ENCODE measurements at regions not wholly inside any gene's neighbourhood (a gene's known extent, or its start where the extent isn't known, plus 50 kb on each side); places are given as distances from the start of the nearest gene placed in this dataset.

GRCh38 chr16:82562183-82562683, 64.5 kb upstream of the CDH13 start (continued):
- no peak for TF ChIP-seq ZBTB37 (CRISPR knock-in tag; IDR thresholded peaks at IDR 0.05)
- no peak for TF ChIP-seq CEBPB (IDR thresholded peaks at IDR 0.05; ENCODE audit: borderline replicate concordance, low read depth, low read length)
- TF ChIP-seq, protein P1, sequence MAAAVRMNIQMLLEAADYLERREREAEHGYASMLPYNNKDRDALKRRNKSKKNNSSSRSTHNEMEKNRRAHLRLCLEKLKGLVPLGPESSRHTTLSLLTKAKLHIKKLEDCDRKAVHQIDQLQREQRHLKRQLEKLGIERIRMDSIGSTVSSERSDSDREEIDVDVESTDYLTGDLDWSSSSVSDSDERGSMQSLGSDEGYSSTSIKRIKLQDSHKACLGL (CRISPR knock-in tag; IDR thresholded peaks at IDR 0.05): no peak
- no peak for TF ChIP-seq ZNF530 (CRISPR knock-in tag; IDR thresholded peaks at IDR 0.05; ENCODE audit: low read depth)
- TF ChIP-seq RAD51 (IDR thresholded peaks at IDR 0.05; ENCODE audit: borderline replicate concordance): no peak
- TF ChIP-seq SIN3A (IDR thresholded peaks at IDR 0.05; ENCODE audit: borderline replicate concordance, low read depth, low read length): no peak
- no peak for TF ChIP-seq NR2F6 (IDR thresholded peaks at IDR 0.05)
- TF ChIP-seq NR2F6 (CRISPR knock-in tag; IDR thresholded peaks at IDR 0.05): no peak
- no peak for TF ChIP-seq ZNF7 (CRISPR knock-in tag; IDR thresholded peaks at IDR 0.05)
- TF ChIP-seq PITX1 (CRISPR knock-in tag; IDR thresholded peaks at IDR 0.05): no peak
- no peak for TF ChIP-seq SKIL (CRISPR knock-in tag; IDR thresholded peaks at IDR 0.05; ENCODE audit: borderline replicate concordance)
- no peak for TF ChIP-seq DMAP1 (CRISPR knock-in tag; IDR thresholded peaks at IDR 0.05)
